ENCODE measurements at regions not wholly inside any gene's neighbourhood (a gene's known extent, or its start where the extent isn't known, plus 50 kb on each side); places are given as distances from the start of the nearest gene placed in this dataset.

DNA sequence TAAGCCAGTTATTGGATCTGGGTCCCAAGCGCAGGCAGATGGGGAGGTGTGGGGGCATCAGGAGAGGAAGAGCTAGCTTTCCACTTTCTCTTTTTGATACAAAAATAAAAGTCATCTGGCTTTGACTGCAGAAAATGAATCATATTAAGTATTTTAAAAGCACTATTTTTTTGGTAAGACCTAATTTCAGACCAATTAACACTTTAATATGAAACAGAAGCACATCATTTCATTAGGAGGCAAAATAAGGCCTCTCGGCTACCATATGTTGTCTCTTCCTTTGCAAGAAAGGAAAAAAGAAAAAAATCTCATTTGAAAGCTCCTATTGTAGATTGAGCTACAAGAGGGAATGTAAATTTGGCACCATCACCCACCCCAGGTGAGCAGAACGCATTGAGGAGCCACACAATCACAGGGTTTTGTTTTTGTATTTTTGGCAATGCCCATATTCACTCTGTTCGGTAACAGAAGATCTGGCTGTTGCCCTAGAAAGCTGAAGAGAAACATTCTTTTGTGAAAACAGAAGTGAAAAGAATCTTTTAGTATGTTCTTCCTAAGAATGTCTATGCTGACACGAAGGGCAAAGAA, 390.7 kb upstream of the ETAA1 start:
- Histone ChIP-seq H3K9me3 (ENCODE audit: low read length) (no peaks in the 10 kb centered on the region), H3K36me3 (ENCODE audit: insufficient read depth, low read length) (no peaks in the 10 kb centered on the region), H2AFZ (ENCODE audit: low read depth, low read length) (no peak overlapping the region), H3K27ac (ENCODE audit: low read length) (no peak overlapping the region), H3K4me3 (ENCODE audit: low read length) (no peak overlapping the region), H3K4me2 (ENCODE audit: low read length) (no peak overlapping the region), H3K9ac (ENCODE audit: low read length) (no peak overlapping the region), H3K9me2 (ENCODE audit: insufficient read depth, low read length) (no peaks in the 10 kb centered on the region), H3K27me3 (ENCODE audit: insufficient read depth, low read depth, low read length) (no peaks in the 10 kb centered on the region), H3K79me2 (replicated peaks; ENCODE audit: insufficient read depth, low read length) (no peaks in the 10 kb centered on the region), H3F3A (ENCODE audit: insufficient read depth, low read length, poor library complexity, severe bottlenecking) (no peaks in the 10 kb centered on the region), H4K20me1 (ENCODE audit: insufficient read depth) (no peaks in the 10 kb centered on the region)
- TF ChIP-seq, protein P1, sequence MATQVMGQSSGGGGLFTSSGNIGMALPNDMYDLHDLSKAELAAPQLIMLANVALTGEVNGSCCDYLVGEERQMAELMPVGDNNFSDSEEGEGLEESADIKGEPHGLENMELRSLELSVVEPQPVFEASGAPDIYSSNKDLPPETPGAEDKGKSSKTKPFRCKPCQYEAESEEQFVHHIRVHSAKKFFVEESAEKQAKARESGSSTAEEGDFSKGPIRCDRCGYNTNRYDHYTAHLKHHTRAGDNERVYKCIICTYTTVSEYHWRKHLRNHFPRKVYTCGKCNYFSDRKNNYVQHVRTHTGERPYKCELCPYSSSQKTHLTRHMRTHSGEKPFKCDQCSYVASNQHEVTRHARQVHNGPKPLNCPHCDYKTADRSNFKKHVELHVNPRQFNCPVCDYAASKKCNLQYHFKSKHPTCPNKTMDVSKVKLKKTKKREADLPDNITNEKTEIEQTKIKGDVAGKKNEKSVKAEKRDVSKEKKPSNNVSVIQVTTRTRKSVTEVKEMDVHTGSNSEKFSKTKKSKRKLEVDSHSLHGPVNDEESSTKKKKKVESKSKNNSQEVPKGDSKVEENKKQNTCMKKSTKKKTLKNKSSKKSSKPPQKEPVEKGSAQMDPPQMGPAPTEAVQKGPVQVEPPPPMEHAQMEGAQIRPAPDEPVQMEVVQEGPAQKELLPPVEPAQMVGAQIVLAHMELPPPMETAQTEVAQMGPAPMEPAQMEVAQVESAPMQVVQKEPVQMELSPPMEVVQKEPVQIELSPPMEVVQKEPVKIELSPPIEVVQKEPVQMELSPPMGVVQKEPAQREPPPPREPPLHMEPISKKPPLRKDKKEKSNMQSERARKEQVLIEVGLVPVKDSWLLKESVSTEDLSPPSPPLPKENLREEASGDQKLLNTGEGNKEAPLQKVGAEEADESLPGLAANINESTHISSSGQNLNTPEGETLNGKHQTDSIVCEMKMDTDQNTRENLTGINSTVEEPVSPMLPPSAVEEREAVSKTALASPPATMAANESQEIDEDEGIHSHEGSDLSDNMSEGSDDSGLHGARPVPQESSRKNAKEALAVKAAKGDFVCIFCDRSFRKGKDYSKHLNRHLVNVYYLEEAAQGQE (IDR thresholded peaks at IDR 0.05; ENCODE audit: borderline replicate concordance): no peak

DNA sequence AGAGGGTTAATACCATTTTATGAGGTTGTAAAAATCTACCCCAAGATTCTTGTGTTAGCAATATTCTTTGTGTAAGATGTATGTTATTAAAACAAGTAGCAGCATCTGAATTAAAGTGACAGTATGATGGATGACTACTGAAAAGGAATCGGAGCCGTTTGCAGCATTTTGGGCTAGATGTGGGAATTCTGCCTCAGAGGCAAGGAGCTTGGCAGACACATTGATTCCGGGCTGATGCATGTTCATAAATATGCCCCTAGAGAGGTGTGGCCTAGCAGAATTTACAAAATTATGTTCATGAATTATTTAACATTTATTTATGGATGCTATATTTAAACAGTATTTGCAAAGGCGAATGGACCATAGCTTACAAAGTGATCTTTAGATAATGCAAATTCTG, 389.0 kb upstream of the ETAA1 start:
- no peak overlapping the region for H3K4me2 ChIP-seq (ENCODE audit: low read length)
- no peaks in the 10 kb centered on the region for H3K9me2 ChIP-seq (ENCODE audit: insufficient read depth, low read length)
- no peak overlapping the region for H2AFZ ChIP-seq (ENCODE audit: low read depth, low read length)
- no peaks in the 10 kb centered on the region for H3K79me2 ChIP-seq (replicated peaks; ENCODE audit: insufficient read depth, low read length)
- no peaks in the 10 kb centered on the region for H4K20me1 ChIP-seq (ENCODE audit: insufficient read depth)
- no peaks in the 10 kb centered on the region for H3F3A ChIP-seq (ENCODE audit: insufficient read depth, low read length, poor library complexity, severe bottlenecking)
- no peaks in the 10 kb centered on the region for H3K27me3 ChIP-seq (ENCODE audit: insufficient read depth, low read depth, low read length)
- no peak overlapping the region for H3K27ac ChIP-seq (ENCODE audit: low read length)
- no peak for TF ChIP-seq SMC3 (conservative IDR thresholded peaks at IDR 0.05; ENCODE audit: poor library complexity)
- TF ChIP-seq EZH2 (IDR thresholded peaks at IDR 0.05; ENCODE audit: borderline replicate concordance, insufficient read depth, low read length, poor library complexity, severe bottlenecking): no peak
- no peak for TF ChIP-seq EP300 (conservative IDR thresholded peaks at IDR 0.05; ENCODE audit: poor library complexity, severe bottlenecking)
- no peak for TF ChIP-seq TAF1 (IDR thresholded peaks at IDR 0.05; ENCODE audit: low read depth)
- TF ChIP-seq, protein P2, sequence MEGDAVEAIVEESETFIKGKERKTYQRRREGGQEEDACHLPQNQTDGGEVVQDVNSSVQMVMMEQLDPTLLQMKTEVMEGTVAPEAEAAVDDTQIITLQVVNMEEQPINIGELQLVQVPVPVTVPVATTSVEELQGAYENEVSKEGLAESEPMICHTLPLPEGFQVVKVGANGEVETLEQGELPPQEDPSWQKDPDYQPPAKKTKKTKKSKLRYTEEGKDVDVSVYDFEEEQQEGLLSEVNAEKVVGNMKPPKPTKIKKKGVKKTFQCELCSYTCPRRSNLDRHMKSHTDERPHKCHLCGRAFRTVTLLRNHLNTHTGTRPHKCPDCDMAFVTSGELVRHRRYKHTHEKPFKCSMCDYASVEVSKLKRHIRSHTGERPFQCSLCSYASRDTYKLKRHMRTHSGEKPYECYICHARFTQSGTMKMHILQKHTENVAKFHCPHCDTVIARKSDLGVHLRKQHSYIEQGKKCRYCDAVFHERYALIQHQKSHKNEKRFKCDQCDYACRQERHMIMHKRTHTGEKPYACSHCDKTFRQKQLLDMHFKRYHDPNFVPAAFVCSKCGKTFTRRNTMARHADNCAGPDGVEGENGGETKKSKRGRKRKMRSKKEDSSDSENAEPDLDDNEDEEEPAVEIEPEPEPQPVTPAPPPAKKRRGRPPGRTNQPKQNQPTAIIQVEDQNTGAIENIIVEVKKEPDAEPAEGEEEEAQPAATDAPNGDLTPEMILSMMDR (IDR thresholded peaks at IDR 0.05; ENCODE audit: poor library complexity, severe bottlenecking): no peak
- TF ChIP-seq, protein P1 (IDR thresholded peaks at IDR 0.05; ENCODE audit: borderline replicate concordance): no peak
- no peak for TF ChIP-seq RAD21 (conservative IDR thresholded peaks at IDR 0.05)
- TF ChIP-seq MXI1 (conservative IDR thresholded peaks at IDR 0.05; ENCODE audit: poor library complexity, severe bottlenecking): no peak
- TF ChIP-seq POLR2AphosphoS5 (IDR thresholded peaks at IDR 0.05): no peak
- H3K4me3 ChIP-seq (ENCODE audit: low read length): no peak overlapping the region
- no peaks in the 10 kb centered on the region for H3K9me3 ChIP-seq (ENCODE audit: low read length)
- H3K9ac ChIP-seq (ENCODE audit: low read length): no peak overlapping the region
- H3K36me3 ChIP-seq (ENCODE audit: insufficient read depth, low read length): no peaks in the 10 kb centered on the region
